ENCODE measurements at regions not wholly inside any gene's neighbourhood (a gene's known extent, or its start where the extent isn't known, plus 50 kb on each side); places are given as distances from the start of the nearest gene placed in this dataset.
A peak's percentile ranks its signal among the peaks of the same experiment; 100 is the strongest.
"Not testable (repeated sequence)": the region's sequence is repeated elsewhere in the genome, so short reads cannot be mapped to it uniquely, and the experiment has no call there.

DNA sequence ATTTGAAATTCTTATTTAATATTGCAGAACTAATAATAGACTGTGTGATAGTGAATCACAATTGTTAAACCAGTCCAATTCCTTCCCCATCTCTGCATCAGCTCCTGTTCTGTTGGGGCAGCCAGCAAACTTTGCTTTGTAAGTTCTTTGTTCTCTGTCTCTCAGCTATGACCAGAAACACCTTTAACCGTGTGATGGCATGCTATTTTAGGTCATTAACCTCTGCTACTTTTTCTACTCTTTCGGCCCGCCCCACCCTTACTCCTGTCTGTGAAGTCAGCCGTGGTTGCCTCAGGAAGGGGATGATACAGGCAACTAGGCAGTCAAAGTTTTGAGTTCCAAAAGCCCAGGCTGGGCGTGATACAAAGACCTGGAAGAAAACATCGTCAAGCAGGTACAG is 51.3 kb upstream of the EGFL6 start:
- DNase-seq (ENCODE audit: low read depth), result no peak

- DNase-seq (ENCODE audit: low read depth), result no peak
These were observed 54.0 kb upstream of the EGFL6 start for GRCh38 chrX:13515211-13515930.

- DNase-seq (ENCODE audit: low read depth), result no peak
These were observed 57.5 kb upstream of the EGFL6 start for GRCh38 chrX:13511944-13512330.

DNA sequence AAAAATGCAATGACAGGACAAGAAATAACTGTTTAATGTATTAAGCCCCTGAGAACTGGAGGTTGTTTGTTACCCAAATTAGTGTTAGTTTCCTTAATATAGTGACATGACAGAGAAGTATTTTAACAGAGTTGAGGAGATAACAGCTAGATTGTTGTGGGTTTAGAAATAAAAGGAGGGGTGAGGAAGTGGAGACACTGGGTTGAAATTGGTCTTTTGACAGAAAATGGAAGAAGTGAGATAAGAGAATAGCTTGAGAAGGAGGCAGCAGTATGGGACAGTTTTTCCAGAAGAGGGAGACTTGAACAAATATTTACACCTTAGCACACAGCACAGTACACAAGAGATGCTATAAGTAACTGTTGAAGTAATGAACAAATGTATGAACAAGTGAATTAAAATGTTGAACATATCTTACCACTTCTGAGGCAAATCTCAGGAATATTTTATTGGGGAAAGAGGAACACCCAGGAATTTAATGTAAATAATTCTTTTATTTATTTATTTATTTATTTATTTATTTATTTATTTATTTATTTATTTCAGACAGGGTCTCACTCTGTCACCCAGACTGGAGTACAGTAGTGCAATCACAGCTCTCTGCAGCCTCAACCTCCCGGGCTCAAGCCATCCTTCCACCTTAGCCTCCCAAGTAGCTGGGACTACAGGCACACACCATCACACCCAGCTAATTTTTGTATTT is 58.0 kb upstream of the EGFL6 start:
- no peak for DNase-seq (ENCODE audit: low read depth)

GRCh38 chrX:13507893-13508292 is 61.5 kb upstream of the EGFL6 start:
- DNase-seq (ENCODE audit: low read depth), result no peak

- DNase-seq (ENCODE audit: low read depth), result peak; percentile 10
These were observed 62.8 kb upstream of the EGFL6 start for GRCh38 chrX:13506574-13506973.

GRCh38 chrX:13502590-13502989 is 66.8 kb upstream of the EGFL6 start:
- no peak for DNase-seq (ENCODE audit: low read depth)

GRCh38 chrX:13499736-13500135 is 69.7 kb upstream of the EGFL6 start:
- DNase-seq (ENCODE audit: low read depth), result no peak

- no peak for DNase-seq (ENCODE audit: low read depth)
These were observed 71.2 kb upstream of the EGFL6 start for GRCh38 chrX:13498238-13498637.

DNA sequence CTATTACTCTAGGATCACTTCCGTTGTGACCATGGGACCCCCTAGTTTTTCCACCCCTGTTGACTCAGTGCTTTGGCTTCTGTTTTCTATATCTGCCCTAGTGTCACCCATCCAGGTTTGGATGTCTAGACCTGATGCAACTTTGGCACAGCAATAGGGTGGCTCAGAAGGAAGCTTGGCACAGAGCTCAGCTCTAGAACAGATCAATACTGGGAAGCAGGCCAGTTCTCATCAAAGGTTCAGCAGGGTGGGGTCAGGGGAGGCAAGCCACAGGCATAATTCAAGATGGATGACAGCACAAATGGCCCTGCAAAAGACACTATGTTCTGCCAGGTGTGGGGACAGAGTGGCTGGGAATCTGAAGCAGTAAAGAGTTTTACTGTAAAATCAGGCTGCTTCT is 74.2 kb upstream of the EGFL6 start:
- no peak for DNase-seq (ENCODE audit: low read depth)

- DNase-seq (ENCODE audit: low read depth), result no peak
These were observed 74.8 kb upstream of the EGFL6 start for GRCh38 chrX:13494562-13494961.

- no peak for DNase-seq (ENCODE audit: low read depth)
These were observed 75.7 kb upstream of the EGFL6 start for GRCh38 chrX:13493659-13494058.

- DNase-seq (ENCODE audit: low read depth), result no peak
These were observed 77.1 kb upstream of the EGFL6 start for GRCh38 chrX:13492286-13492685.

DNA sequence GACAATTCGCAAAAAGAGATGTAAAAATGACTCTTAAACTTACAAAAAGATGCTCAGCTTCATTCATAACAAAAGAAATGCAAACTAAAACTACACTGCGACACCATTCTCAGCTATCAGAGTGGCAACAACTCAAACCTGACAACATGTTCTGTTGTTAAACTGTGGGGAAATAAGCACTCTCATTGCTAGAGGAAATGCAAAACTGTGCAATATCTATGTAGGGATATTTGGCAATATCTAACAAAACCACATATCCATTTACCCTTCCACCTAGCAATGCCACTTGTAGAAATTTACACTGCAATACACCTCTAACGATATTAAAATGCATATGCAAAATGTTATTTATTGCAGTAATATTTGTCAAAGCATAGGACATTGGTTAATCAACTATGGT is 78.3 kb upstream of the EGFL6 start:
- DNase-seq (ENCODE audit: low read depth), result no peak

- no peak for DNase-seq (ENCODE audit: low read depth)
These were observed 79.9 kb upstream of the EGFL6 start for GRCh38 chrX:13489454-13489853.

- peak; percentile 4 for DNase-seq (ENCODE audit: low read depth)
These were observed 81.5 kb upstream of the EGFL6 start for GRCh38 chrX:13487731-13488505.

DNA sequence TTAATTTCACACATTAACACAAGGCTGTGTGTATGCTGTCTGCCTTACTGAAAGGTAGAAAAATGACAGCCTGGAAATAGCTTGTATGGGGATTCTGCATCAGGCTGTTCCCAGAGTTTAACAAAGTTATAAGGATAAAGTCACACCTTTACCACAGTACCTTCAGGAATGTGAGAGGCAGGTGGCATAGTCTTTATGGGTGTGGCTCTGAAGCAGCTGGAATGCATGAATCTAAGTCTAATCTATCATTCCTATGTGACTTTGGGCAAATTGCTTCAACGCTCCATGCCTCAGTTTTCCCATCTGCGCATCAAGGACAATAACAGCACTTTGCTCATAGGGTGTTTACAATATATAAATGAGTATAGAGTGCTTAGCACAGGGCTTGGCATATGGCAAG is 84.2 kb upstream of the EGFL6 start:
- no peak for DNase-seq (ENCODE audit: low read depth)

GRCh38 chrX:13483773-13484172 is 85.6 kb upstream of the EGFL6 start:
- DNase-seq (ENCODE audit: low read depth), result no peak

DNA sequence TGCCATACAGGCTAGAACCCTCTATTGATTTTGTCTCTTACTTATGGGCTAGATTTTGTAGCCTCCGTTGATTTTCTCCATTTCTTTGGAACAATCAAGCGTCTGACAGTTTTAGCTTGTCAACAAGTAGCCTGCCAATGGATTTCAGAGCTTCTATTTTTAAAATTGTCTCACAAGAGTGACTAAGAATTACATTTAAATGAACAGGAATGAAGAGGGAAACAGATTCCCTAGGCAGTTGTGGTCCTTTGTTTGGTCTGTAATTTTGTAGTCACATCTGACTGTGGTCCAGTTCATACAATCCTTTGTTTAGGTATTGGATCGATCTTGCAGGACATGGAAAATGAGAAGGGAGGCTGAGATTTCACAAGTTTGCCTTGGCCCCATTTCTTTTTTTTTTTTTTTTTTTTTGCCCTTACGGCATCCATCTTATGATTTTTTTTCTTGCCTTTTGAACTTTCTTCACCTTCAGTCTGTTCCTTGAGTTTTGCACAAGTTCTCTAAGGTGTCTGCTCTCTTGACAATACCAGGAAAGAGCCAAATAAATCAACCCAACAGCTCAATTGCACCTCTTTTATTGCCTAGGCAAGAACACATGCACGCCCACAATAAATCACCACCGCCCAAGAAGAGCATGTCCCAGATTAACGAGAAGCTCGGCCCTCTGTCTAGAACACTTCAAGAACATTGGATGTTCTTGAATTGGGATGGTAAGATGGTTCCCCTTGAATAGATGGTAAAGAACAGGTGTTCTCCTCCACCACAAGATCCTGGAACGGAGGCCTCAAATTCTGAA is 86.5 kb upstream of the EGFL6 start:
- DNase-seq (ENCODE audit: low read depth), result no peak

GRCh38 chrX:13480780-13481179 is 88.6 kb upstream of the EGFL6 start:
- DNase-seq (ENCODE audit: low read depth), result not testable (repeated sequence)

- DNase-seq (ENCODE audit: low read depth), result no peak
These were observed 90.0 kb upstream of the EGFL6 start for GRCh38 chrX:13479452-13479813.

- DNase-seq (ENCODE audit: low read depth), result no peak
These were observed 90.5 kb upstream of the EGFL6 start for GRCh38 chrX:13478740-13479451.

All from activated T-helper 9 cell treated with anti-CD3 and anti-CD28 coated beads, Interleukin-2, amount 50 U/mL, for 16 hours (primary cell).